ENCODE measurements at regions not wholly inside any gene's neighbourhood (a gene's known extent, or its start where the extent isn't known, plus 50 kb on each side); places are given as distances from the start of the nearest gene placed in this dataset.
"Not testable (repeated sequence)": the region's sequence is repeated elsewhere in the genome, so short reads cannot be mapped to it uniquely, and the experiment has no call there.

DNA sequence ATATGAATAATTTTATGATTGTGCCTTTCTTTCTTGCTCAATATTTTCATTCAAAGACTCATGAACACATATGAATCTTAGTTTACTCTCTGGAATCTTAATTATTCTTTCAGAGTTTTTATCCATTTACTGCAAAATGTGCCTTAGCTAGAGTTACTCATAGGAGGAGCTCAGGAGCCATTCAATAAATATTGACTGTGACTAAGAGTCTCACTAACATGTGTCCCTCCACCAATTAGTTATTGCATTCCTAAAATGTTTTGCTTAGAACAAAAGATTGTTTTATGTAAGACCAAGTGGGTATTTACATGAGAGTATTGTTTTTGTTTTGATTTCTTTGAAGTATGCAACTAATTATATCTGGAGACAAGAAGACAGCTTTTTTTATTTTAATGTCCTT lies 218.4 kb upstream of the MAST4 start:
- no peak overlapping the region for H3K4me3 ChIP-seq (ENCODE audit: low read depth, low read length)
- TF ChIP-seq, protein P1, sequence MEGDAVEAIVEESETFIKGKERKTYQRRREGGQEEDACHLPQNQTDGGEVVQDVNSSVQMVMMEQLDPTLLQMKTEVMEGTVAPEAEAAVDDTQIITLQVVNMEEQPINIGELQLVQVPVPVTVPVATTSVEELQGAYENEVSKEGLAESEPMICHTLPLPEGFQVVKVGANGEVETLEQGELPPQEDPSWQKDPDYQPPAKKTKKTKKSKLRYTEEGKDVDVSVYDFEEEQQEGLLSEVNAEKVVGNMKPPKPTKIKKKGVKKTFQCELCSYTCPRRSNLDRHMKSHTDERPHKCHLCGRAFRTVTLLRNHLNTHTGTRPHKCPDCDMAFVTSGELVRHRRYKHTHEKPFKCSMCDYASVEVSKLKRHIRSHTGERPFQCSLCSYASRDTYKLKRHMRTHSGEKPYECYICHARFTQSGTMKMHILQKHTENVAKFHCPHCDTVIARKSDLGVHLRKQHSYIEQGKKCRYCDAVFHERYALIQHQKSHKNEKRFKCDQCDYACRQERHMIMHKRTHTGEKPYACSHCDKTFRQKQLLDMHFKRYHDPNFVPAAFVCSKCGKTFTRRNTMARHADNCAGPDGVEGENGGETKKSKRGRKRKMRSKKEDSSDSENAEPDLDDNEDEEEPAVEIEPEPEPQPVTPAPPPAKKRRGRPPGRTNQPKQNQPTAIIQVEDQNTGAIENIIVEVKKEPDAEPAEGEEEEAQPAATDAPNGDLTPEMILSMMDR (IDR thresholded peaks at IDR 0.05; ENCODE audit: low read depth, low read length, missing control alignments) = no peak
- in situ Hi-C loops (cut with HindIII; ENCODE audit: low sequenced_read_pairs) = no loop called here
- no peak for DNase-seq (ENCODE audit: low read depth)

DNA sequence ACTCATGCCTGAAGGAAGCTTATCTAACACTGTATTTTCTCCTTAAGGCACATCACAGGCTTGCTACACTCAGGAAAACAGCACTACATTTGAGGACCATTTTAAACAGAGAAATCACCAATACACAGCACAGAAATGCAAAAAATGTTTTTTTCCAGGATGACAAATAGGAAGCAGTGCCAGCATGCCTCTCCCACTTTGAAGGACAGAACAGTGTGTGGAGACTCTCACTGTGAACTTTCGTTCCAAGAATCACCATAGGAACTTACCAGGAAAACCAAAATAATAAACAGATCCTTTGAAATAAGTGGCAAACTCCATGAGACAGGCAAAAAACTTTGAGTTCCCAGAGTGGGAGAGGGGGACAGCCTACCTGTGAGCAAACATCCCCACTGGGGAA lies 217.8 kb upstream of the MAST4 start:
- H3K4me3 ChIP-seq (ENCODE audit: low read depth, low read length) = no peak overlapping the region
- TF ChIP-seq, protein P1 (IDR thresholded peaks at IDR 0.05; ENCODE audit: low read depth, low read length, missing control alignments) = no peak
- in situ Hi-C loops (cut with HindIII; ENCODE audit: low sequenced_read_pairs) = no loop called here
- no peak for DNase-seq (ENCODE audit: low read depth)

DNA sequence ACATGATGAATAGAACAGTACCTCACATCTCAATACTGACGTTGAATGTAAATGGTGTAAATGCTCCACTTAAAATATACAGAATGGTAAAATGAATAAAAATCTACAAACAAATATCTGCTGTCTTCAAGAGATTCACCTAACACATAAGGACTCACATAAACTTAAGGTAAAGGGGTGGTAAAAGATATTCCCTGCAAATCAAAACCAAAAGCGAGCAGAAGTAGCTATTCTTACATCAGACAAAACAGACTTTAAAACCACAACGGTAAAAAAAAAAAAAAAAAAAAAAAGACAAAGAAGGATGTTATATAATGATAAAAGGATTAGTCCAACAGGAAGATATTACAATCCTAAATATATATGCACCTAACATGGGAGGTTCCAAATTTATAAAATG lies 214.0 kb upstream of the MAST4 start:
- TF ChIP-seq, protein P1 (IDR thresholded peaks at IDR 0.05; ENCODE audit: low read depth, low read length, missing control alignments) = no peak
- in situ Hi-C loops (cut with HindIII; ENCODE audit: low sequenced_read_pairs) = no loop called here

DNA sequence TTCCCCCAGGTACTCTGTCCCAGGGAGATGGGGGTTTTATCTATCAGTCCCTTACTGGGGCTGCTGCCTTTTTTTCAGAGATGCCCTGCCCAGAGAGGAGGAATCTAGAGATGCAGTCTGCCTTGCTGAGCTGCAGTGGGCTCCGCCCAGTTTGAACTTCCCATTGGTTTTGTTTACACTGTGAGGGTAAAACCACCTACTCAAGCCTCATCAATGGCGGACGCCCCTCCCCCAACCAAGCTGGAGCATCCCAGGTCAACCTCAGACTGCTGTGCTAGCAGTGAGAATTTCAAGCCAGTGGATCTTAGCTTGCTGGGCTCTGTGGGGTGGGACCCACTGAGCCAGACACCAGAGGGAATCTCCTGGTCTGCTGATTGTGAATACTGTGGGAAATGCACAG lies 191.0 kb upstream of the MAST4 start:
- DNase-seq (ENCODE audit: low read depth); in situ Hi-C loops (cut with HindIII; ENCODE audit: low sequenced_read_pairs); H3K4me3 ChIP-seq (ENCODE audit: low read depth, low read length): not testable (repeated sequence)

More for the DNA sequence above, 214.0 kb upstream of the MAST4 start:
- H3K4me3 ChIP-seq (ENCODE audit: low read depth, low read length) = no peak overlapping the region
- no peak for DNase-seq (ENCODE audit: low read depth)

DNA sequence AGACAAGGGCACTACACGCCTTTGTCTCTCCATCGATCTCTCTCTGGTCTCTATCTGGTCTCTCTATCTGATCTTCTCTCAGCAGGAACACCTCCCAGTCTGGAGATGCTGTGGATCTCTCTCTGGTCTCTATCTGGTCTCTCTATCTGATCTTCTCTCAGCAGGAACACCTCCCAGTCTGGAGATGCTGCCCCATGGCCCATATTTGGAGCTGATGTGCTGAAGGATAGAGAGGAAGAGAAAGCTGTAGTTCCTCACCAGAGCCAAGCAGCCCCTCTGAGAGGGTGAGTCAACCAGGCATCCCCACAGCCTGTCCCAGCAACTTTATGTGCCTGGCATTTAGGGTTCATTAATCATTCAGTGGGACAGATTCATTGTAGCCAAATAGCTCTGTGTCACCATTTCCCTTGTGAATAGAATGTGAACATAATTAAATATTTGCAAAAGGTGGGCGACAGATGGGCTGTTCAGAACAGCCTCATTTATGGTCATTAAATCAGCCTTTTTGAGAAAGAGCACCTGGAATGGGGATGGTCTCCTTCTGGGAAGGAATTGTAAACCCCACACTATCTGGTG lies 189.3 kb upstream of the MAST4 start:
- no peak overlapping the region for H3K4me3 ChIP-seq (ENCODE audit: low read depth, low read length)
- TF ChIP-seq, protein P1 (IDR thresholded peaks at IDR 0.05; ENCODE audit: low read depth, low read length, missing control alignments) = no peak
- in situ Hi-C loops (cut with HindIII; ENCODE audit: low sequenced_read_pairs) = no loop called here
- no peak for DNase-seq (ENCODE audit: low read depth)

DNA sequence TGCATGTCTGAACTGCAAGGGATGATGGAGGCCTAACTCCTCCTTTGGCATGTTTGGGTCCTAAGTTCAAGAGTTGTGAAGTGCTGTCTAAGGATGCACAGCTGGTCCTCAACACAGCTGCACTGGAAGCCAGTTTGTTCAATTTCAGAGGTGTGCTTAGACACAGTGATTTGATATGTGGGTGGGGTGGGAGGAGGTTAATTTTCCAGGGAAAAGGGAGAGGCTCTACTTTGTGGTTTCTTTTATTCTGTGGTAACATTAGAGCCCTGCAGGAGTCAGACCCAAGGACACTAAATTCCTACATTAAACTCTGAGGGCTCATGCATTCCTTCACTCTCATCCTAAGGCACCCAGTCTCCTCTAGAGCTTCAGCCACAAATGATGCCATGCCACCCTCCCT lies 188.4 kb upstream of the MAST4 start:
- TF ChIP-seq, protein P1 (IDR thresholded peaks at IDR 0.05; ENCODE audit: low read depth, low read length, missing control alignments) = no peak
- no peak for DNase-seq (ENCODE audit: low read depth)
- in situ Hi-C loops (cut with HindIII; ENCODE audit: low sequenced_read_pairs) = no loop called here
- no peak overlapping the region for H3K4me3 ChIP-seq (ENCODE audit: low read depth, low read length)

DNA sequence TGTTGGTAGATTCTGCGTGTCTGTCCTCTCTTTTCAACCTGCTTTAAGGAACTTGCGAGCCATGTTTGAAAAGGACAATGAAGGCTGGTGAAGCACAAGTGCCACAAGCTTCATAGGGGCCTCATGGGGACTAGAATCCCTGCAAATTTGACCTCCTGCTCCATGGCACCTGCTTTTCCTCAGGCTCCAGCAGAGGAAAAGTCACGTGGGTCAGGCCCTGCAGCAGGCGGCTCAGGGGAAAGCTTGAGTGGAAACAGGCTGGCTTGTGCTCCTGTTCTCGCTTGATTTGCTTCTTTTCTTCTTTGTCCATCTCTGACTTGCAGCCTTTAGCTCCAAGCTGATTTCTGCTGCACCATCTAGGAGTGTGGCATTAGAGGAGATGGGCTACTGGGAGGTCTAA lies 187.6 kb upstream of the MAST4 start:
- in situ Hi-C loops (cut with HindIII; ENCODE audit: low sequenced_read_pairs) = no loop called here
- TF ChIP-seq, protein P1 (IDR thresholded peaks at IDR 0.05; ENCODE audit: low read depth, low read length, missing control alignments) = no peak
- no peak for DNase-seq (ENCODE audit: low read depth)
- H3K4me3 ChIP-seq (ENCODE audit: low read depth, low read length) = no peak overlapping the region
